ENCODE measurements at regions not wholly inside any gene's neighbourhood (a gene's known extent, or its start where the extent isn't known, plus 50 kb on each side); places are given as distances from the start of the nearest gene placed in this dataset.
"Not testable (repeated sequence)": the region's sequence is repeated elsewhere in the genome, so short reads cannot be mapped to it uniquely, and the experiment has no call there.

- no peak overlapping the region for H3K4me3 ChIP-seq (ENCODE audit: low read length)
- DNase-seq (ENCODE audit: low read depth, low spot score) = no peak
These were observed 142.9 kb downstream of the SPTSSA start for GRCh38 chr14:34319140-34319539.

GRCh38 chr14:34318014-34318413 is 144.0 kb downstream of the SPTSSA start:
- no peak overlapping the region for H3K4me3 ChIP-seq (ENCODE audit: low read length)
- DNase-seq (ENCODE audit: low read depth, low spot score) = no peak

DNA sequence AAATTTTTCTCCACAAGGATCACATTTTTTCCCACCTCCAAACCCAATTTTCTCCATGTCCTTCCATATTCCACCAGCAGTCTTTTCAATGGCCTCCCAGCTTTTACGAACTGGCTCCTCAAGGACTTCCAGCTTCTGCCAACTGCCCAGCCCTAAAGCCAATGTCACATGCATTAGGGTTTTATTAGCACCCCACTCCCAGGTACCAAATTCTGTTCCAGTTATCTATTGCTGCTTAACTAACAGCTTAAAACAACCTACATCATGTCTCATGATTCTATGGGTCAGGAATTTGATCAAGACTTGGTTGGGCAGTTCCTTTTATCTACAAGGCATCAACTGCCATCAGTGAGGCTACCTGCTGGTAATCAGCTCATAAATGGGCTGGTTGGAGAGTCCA is 151.3 kb downstream of the SPTSSA start:
- DNase-seq (ENCODE audit: low read depth, low spot score) = no peak
- no peak overlapping the region for H3K4me3 ChIP-seq (ENCODE audit: low read length)

- H3K4me3 ChIP-seq (ENCODE audit: low read length) = no peak overlapping the region
- DNase-seq (ENCODE audit: low read depth, low spot score) = no peak
These were observed 158.2 kb downstream of the SPTSSA start for GRCh38 chr14:34303811-34304210.

GRCh38 chr14:34302654-34303053 is 159.4 kb downstream of the SPTSSA start:
- DNase-seq (ENCODE audit: low read depth, low spot score) = no peak

DNA sequence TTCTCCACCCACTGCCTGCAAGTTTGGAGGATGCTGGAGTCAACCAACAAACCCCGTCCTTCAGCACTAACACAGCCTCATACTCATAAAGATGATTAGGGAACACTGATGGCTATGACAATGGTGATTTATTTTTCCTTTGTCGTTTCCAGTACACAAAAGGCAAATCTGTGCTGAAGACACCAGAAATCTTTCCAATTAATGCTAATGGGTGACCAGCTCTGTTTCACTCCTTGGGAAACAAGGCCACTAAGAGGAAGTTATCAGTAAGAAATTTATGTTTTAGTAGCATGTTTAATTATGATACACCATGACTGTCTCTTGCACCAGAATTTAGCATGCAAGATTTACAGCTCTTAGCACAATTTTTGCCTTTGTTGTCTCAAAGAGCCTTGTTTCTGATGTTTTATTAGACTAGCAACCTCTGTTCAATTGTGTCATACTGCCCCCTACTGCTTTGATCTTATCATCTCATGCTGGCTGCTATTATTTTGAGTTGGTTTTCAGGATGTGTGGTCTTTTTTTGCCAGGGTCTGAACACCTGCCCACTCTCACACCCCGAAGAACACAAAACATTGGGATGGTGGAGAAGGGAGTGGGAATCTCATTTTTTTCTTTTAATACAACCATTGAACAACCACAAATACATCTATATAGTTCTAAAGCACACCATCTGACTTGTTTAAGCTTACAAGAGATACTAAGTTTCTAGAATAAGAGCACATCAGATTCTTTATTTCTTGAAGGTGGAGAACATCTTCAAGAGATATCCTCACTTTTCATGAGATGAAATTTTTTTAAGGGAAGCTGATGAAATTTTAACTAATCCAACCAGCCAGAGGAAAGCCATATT is 160.9 kb downstream of the SPTSSA start:
- no peak overlapping the region for H3K4me3 ChIP-seq (ENCODE audit: low read length)
- peak; percentile 41 for DNase-seq (ENCODE audit: low read depth, low spot score)

More at GRCh38 chr14:34302654-34303053, 159.4 kb downstream of the SPTSSA start:
- H3K4me3 ChIP-seq (ENCODE audit: low read length) = no peak overlapping the region

DNA sequence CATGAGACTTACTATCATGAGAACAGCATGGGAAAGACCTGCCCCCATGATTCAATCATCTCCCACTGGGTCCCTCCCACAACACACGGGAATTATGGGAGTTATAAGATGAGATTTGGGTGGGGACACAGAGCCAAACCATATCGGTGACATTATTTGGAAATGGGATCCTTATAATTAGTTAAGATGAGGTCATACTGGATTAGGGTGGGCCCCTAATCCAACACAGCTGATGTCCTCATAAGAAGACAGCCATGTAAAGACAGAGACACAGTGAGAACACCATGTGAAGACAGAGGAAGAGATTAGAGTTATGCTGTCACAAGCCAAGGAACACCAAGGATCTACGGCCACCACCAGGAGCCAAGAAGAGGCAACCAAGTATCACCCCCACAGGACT is 161.7 kb downstream of the SPTSSA start:
- DNase-seq (ENCODE audit: low read depth, low spot score) = no peak
- no peak overlapping the region for H3K4me3 ChIP-seq (ENCODE audit: low read length)

DNA sequence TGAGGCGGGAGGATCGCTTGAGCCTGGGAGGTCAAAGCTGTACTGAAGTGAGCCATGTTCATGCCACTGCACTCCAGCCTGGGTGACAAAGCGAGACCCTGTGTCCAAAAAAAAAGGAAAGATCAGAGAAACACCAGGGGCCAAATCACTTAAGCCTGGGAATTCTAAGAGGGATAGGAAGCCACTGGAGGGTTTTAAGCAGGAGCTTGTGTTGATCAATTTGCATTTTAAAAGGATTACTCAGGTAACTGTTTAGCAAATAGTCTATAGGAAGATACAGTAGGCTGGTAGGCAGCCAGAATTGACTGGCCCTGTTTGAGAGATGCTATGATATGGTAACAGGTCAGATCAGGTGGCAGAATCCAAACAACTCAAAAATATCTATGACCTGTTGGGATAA is 162.7 kb downstream of the SPTSSA start:
- no peak overlapping the region for H3K4me3 ChIP-seq (ENCODE audit: low read length)

GRCh38 chr14:34297786-34298520 is 164.1 kb downstream of the SPTSSA start:
- no peak for DNase-seq (ENCODE audit: low read depth, low spot score)

More for the DNA sequence above, 162.7 kb downstream of the SPTSSA start:
- DNase-seq (ENCODE audit: low read depth, low spot score) = no peak

DNA sequence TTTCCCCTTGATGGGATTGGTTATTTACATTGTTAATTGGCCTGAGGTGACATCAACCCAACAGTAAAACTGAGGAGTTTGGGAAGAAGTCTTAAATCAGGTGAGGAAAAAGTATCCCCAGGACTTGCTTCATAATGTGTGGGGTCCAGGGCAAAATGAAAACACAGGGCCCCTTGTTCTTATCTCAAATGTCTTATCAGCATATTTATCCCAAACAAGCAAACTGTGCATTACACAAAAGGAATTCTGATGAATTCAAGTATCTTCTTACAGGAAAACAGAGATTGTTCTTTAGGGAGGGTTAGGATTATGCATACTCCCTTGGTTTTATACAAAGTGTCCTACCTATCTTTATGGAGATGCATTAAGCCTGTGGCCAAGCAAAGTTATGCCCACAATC is 178.4 kb downstream of the SPTSSA start:
- DNase-seq (ENCODE audit: low read depth, low spot score) = no peak
- H3K4me3 ChIP-seq (ENCODE audit: low read length) = no peak overlapping the region

More at GRCh38 chr14:34297786-34298520, 164.1 kb downstream of the SPTSSA start:
- H3K4me3 ChIP-seq (ENCODE audit: low read length) = no peak overlapping the region

- no peak for DNase-seq (ENCODE audit: low read depth, low spot score)
- no peak overlapping the region for H3K4me3 ChIP-seq (ENCODE audit: low read length)
These were observed 184.8 kb downstream of the SPTSSA start for GRCh38 chr14:34277191-34277590.

GRCh38 chr14:34275530-34275929 is 186.5 kb downstream of the SPTSSA start:
- no peak overlapping the region for H3K4me3 ChIP-seq (ENCODE audit: low read length)
- no peak for DNase-seq (ENCODE audit: low read depth, low spot score)

DNA sequence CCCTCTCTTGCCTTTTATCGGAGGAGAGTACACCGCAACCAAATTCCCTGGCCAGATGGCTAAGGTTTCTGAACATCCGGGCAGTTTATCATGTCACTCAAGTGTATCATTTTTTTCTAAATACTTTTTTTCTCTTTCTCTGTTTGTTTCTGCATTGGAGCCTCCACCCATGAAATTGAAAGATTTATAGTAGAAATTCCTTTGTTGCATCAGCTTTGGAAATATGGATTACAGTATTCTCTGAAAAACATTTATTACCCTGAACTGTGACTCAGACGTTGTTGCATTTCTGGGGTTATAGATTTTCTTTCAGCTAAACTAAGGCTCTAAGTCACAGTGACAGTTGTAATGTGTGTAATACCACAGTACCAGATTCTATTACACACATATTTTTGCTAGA is 187.0 kb downstream of the SPTSSA start:
- no peak overlapping the region for H3K4me3 ChIP-seq (ENCODE audit: low read length)

DNA sequence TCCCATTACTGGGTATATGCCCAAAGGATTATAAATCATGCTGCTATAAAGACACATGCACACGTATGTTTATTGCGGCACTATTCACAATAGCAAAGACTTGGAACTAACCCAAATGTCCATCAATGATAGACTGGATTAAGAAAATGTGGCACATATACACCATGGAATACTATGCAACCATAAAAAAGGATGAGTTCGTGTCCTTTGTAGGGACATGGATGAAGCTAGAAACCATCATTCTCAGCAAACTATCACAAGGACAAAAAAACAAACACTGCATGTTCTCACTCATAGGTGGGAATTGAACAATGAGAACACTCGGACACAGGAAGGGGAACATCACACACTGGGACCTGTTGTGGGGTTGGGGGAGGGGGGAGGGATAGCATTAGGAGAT is 188.3 kb downstream of the SPTSSA start:
- H3K4me3 ChIP-seq (ENCODE audit: low read length); DNase-seq (ENCODE audit: low read depth, low spot score): not testable (repeated sequence)

More for the DNA sequence above, 187.0 kb downstream of the SPTSSA start:
- no peak for DNase-seq (ENCODE audit: low read depth, low spot score)

DNA sequence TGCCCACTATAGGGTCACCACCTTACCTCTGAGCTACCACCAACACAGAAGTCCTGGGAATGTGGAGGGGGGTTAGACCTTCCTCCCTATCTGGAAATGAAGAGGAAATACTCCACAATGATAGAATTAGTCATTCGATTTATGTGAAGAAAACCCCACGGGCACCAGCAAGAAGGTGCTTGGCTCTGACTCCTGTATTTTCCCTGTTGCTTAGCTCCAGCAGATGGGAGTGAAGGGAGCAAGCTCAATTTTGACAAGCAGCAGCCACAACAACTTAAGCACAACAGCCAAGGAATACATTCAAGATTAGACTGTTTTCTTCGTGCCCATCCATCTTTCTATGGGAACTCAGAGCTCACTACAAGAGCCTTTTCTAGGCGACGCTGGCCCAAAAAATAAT is 191.7 kb downstream of the SPTSSA start:
- DNase-seq (ENCODE audit: low read depth, low spot score) = no peak
- no peak overlapping the region for H3K4me3 ChIP-seq (ENCODE audit: low read length)

DNA sequence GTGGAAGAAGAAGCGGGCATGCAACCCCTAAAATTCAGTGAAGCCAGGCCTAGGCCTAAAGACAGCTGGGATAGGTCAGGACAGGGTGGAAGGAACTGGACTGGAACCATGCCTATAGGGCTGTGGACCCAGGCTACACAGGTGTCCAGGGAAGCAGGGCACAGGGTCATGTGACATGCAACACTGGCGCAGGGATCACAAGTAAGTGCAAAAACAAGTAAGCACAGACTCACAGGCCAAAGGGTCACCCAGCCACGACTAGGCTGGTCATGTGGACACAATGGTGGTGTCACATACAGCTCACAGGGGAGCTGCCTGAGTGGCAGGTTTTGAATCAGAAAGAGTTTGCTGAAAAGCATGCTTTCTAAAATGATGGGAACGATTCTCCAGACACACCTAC is 195.7 kb downstream of the SPTSSA start:
- H3K4me3 ChIP-seq (ENCODE audit: low read length) = no peak overlapping the region
- DNase-seq (ENCODE audit: low read depth, low spot score) = no peak

- DNase-seq (ENCODE audit: low read depth, low spot score) = peak; percentile 1
- H3K4me3 ChIP-seq (ENCODE audit: low read length) = no peak overlapping the region
These were observed 199.7 kb downstream of the SPTSSA start for GRCh38 chr14:34262127-34262910.

- H3K4me3 ChIP-seq (ENCODE audit: low read length) = no peak overlapping the region
- no peak for DNase-seq (ENCODE audit: low read depth, low spot score)
These were observed 202.0 kb downstream of the SPTSSA start for GRCh38 chr14:34259996-34260395.

DNA sequence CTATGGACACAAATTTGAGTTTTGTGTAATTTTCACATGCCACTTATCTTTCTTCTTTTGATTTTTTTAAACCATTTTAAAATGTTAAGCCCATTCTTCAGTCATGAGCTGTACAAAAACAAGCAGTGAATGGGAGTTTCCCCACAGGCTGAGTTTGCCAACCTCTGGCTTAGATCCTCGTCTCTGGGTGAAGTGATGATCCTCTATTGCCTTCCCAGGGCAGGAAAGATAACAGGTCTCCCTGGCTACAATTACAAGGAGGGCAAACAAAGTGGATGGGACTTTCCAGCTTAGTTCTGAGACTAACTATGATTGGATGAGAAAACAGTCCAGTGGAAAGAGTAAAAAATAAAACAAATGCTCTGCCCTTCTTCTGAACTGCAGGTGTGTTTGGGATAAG is 203.7 kb downstream of the SPTSSA start:
- H3K4me3 ChIP-seq (ENCODE audit: low read length) = no peak overlapping the region
- no peak for DNase-seq (ENCODE audit: low read depth, low spot score)

DNA sequence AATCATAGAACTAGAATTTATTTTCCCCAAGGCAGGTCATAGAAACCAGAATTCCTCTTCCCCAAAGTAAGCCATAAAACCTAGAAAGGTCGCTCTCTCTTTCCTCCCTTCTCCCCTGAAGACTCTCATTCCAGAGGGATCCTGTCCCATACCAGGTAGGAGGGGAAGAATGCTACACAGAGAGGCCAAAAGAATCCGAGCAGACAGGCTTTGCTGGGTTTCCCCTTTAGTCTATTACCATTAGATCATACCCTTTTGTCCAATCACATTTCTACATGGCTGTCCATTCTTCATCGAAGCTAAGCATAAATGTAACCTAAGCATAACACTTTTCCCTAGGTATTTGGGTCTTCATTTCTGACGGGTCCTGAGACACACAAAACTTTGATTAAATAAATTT is 204.5 kb downstream of the SPTSSA start:
- no peak overlapping the region for H3K4me3 ChIP-seq (ENCODE audit: low read length)
- DNase-seq (ENCODE audit: low read depth, low spot score) = no peak
